KMS-11 (cell line): ENCODE measurements at regions not wholly inside any gene's neighbourhood (a gene's known extent, or its start where the extent isn't known, plus 50 kb on each side); places are given as distances from the start of the nearest gene placed in this dataset.

ENCODE experiments used
- H2AFZ ChIP-seq: fragments of 200-600 bp; sonication (generic); 2 replicates; pipeline ENCODE4 v1.6.1; 2016; ENCODE audit warnings: antibody characterized with exemption, mixed run types, low read depth
- H3K27ac ChIP-seq: fragments of 200-600 bp; sonication (generic); 2 replicates; pipeline ENCODE4 v1.6.1; 2016; ENCODE audit warnings: mild to moderate bottlenecking, mixed run types
- H3K27me3 ChIP-seq: fragments of 200-600 bp; sonication (generic); 2 replicates; pipeline ENCODE4 v1.6.1; 2017; ENCODE audit warnings: mild to moderate bottlenecking, low read depth, mixed run types, moderate library complexity; ENCODE audit not compliant: insufficient read depth
- H3K36me3 ChIP-seq: fragments of 200-600 bp; sonication (generic); 2 replicates; pipeline ENCODE4 v1.6.1; 2017; ENCODE audit warnings: mild to moderate bottlenecking, mixed run types; ENCODE audit not compliant: insufficient read depth
- H3K4me1 ChIP-seq: fragments of 200-600 bp; sonication (generic); 2 replicates; pipeline ENCODE4 v1.6.1; 2016; ENCODE audit warnings: mild to moderate bottlenecking, low read depth, mixed run types; ENCODE audit not compliant: poor library complexity, severe bottlenecking
- H3K4me2 ChIP-seq: fragments of 200-600 bp; sonication (generic); 2 replicates; pipeline ENCODE4 v1.7.0; 2016; ENCODE audit warnings: mild to moderate bottlenecking, mixed run types
- H3K4me3 ChIP-seq: fragments of 200-600 bp; sonication (generic); IDR thresholded peaks from 2 replicates; pipeline ENCODE4 v1.6.1; 2017; ENCODE audit warnings: low read depth, low read length, mixed read lengths; ENCODE audit not compliant: insufficient read depth
- H3K79me2 ChIP-seq: fragments of 200-600 bp; sonication (generic); 2 replicates; pipeline ENCODE4 v1.6.1; 2016; ENCODE audit warnings: low read depth, mixed run types; ENCODE audit not compliant: insufficient read depth
- H3K9ac ChIP-seq: fragments of 200-600 bp; sonication (generic); 2 replicates; pipeline ENCODE4 v1.6.1; 2016; ENCODE audit warnings: mild to moderate bottlenecking, mixed run types
- H4K20me1 ChIP-seq: fragments of 200-600 bp; sonication (generic); 2 replicates; pipeline ENCODE4 v1.6.1; 2016; ENCODE audit warnings: mild to moderate bottlenecking, mixed run types; ENCODE audit not compliant: insufficient read depth
- TF ChIP-seq, protein P1 (sequence below): fragments of 200-600 bp; sonication (generic); conservative IDR thresholded peaks from 2 replicates; pipeline ENCODE4 v1.6.1; 2017; ENCODE audit warnings: low read depth, mild to moderate bottlenecking, antibody characterized with exemption, low read length, moderate library complexity, mixed read lengths

DNA sequence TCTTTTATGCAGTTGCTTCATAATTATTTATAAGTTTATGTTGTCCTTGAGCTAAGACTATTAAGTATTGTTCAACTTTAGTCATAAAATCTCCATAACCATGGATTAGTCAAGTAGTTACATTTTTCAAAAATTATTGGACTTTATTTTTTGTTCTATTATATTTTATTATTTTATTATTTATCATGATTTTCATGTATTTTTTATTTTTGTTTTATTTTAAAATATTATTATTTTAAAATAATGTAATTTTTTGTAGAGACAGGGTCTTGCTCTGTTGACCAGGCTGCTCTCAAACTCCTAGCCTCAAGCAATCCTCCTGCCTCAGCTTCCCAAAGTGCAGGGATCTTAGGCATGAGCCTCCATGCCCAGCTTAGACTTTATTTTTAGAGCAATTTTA is 102.3 kb downstream of the NOC3L start:
- no peak overlapping the region for H3K4me3 ChIP-seq
- H3K79me2 ChIP-seq: no peaks in the 10 kb centered on the region
- no peak overlapping the region for H3K4me2 ChIP-seq
- H2AFZ ChIP-seq: no peak overlapping the region
- no peaks in the 10 kb centered on the region for H4K20me1 ChIP-seq
- no peaks in the 10 kb centered on the region; the same call in 1 of the 2 replicates for H3K36me3 ChIP-seq
- no peaks in the 10 kb centered on the region for H3K27me3 ChIP-seq
- TF ChIP-seq, protein P1, sequence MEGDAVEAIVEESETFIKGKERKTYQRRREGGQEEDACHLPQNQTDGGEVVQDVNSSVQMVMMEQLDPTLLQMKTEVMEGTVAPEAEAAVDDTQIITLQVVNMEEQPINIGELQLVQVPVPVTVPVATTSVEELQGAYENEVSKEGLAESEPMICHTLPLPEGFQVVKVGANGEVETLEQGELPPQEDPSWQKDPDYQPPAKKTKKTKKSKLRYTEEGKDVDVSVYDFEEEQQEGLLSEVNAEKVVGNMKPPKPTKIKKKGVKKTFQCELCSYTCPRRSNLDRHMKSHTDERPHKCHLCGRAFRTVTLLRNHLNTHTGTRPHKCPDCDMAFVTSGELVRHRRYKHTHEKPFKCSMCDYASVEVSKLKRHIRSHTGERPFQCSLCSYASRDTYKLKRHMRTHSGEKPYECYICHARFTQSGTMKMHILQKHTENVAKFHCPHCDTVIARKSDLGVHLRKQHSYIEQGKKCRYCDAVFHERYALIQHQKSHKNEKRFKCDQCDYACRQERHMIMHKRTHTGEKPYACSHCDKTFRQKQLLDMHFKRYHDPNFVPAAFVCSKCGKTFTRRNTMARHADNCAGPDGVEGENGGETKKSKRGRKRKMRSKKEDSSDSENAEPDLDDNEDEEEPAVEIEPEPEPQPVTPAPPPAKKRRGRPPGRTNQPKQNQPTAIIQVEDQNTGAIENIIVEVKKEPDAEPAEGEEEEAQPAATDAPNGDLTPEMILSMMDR: no peak
- no peak overlapping the region for H3K27ac ChIP-seq
- H3K4me1 ChIP-seq: no peaks in the 10 kb centered on the region
- no peak overlapping the region for H3K9ac ChIP-seq

DNA sequence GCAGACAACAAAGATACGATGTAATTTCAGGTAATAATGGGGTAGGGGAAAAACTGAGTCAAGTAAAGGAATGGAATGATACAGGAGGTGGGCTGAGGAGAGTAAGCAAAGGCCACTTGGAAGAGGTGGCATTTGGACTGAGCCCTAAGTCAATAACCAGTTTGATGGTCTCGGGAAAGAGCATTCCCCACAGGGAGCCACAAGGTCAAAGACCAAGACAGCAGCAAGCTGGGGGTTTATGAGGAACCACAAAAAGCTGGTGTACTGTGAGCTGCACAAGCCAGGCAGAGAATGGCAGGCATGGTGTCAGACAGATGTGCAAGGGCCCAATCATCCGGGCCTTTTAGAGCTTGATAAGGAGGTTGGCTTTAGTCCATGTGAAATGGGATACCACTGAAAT is 98.7 kb downstream of the NOC3L start:
- H4K20me1 ChIP-seq: no peaks in the 10 kb centered on the region
- TF ChIP-seq, protein P1: no peak
- no peak overlapping the region for H3K9ac ChIP-seq
- H3K4me2 ChIP-seq: no peak overlapping the region
- no peak overlapping the region for H3K27ac ChIP-seq
- H3K4me1 ChIP-seq: no peaks in the 10 kb centered on the region
- no peak overlapping the region for H2AFZ ChIP-seq
- H3K79me2 ChIP-seq: no peaks in the 10 kb centered on the region
- H3K27me3 ChIP-seq: no peaks in the 10 kb centered on the region
- H3K4me3 ChIP-seq: no peak overlapping the region
- H3K36me3 ChIP-seq: no peaks in the 10 kb centered on the region; the same call in 1 of the 2 replicates

DNA sequence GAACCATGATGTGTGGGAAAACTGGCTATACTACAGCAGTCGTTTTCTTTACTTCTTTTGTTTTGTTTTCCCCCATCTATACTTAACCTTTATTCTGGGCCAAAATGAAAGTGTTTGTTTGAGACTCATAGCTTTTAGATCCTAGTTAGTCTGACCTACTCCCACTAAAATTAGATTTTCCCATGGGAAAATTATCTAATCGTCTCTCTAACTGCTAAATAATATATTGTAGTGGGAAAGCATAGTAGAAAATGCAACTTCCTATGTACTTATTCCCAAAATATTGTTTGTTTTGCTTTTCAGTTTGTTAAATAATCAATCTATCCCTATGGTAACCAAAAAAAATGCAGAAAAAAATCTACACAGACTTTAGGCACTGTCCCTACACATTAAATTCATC is 96.6 kb downstream of the NOC3L start:
- Histone ChIP-seq H3K9ac (no peak overlapping the region), H3K27me3 (no peaks in the 10 kb centered on the region), H3K36me3 (no peaks in the 10 kb centered on the region; the same call in 1 of the 2 replicates), H3K4me2 (no peak overlapping the region), H3K79me2 (no peaks in the 10 kb centered on the region), H4K20me1 (no peaks in the 10 kb centered on the region), H2AFZ (no peak overlapping the region), H3K27ac (no peak overlapping the region), H3K4me3 (no peak overlapping the region), H3K4me1 (no peaks in the 10 kb centered on the region)
- TF ChIP-seq, protein P1: no peak

DNA sequence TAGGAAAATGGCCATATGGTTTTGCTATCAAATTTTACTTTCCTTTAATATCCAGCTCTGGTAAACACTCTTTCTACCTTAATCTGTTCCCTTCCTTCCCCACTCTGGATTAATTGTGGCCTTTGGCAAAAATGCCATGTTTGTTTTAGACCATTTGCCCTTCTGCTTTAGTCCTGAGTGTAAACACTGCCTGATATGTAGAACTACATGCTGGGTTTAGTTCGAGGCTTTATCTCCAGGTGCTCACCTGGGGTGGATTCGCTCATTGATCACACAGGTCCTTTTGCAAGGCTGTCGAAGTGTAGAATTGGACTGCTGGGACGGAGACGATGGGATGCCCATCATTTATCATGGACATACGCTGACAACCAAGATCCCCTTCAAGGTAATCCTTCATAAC is 94.1 kb downstream of the NOC3L start:
- no peaks in the 10 kb centered on the region for H4K20me1 ChIP-seq
- no peaks in the 10 kb centered on the region for H3K4me1 ChIP-seq
- TF ChIP-seq, protein P1: no peak
- H3K36me3 ChIP-seq: no peaks in the 10 kb centered on the region; the same call in 1 of the 2 replicates
- H3K27ac ChIP-seq: no peak overlapping the region
- no peak overlapping the region for H3K4me3 ChIP-seq
- H3K9ac ChIP-seq: no peak overlapping the region
- no peak overlapping the region for H2AFZ ChIP-seq
- H3K27me3 ChIP-seq: no peaks in the 10 kb centered on the region
- no peaks in the 10 kb centered on the region for H3K79me2 ChIP-seq
- H3K4me2 ChIP-seq: no peak overlapping the region
